GM15510 (cell line): ENCODE measurements at regions not wholly inside any gene's neighbourhood (a gene's known extent, or its start where the extent isn't known, plus 50 kb on each side); places are given as distances from the start of the nearest gene placed in this dataset.

Experiments
- POLR2A ChIP-seq: IDR thresholded peaks from 3 replicates; pipeline ENCODE4 v1.6.1; 2011; ENCODE audit warnings: borderline replicate concordance; ENCODE audit not compliant: insufficient read length; ENCODE audit errors: extremely low read depth

GRCh38 chr1:224541901-224542630 lies 74.1 kb upstream of the CNIH3 start:
- TF ChIP-seq POLR2A = no peak

- TF ChIP-seq POLR2A = no peak
These were observed 73.2 kb upstream of the CNIH3 start for GRCh38 chr1:224542783-224543440.

GRCh38 chr1:224543453-224543852 lies 72.7 kb upstream of the CNIH3 start:
- TF ChIP-seq POLR2A = no peak

- no peak for TF ChIP-seq POLR2A
These were observed 71.6 kb upstream of the CNIH3 start for GRCh38 chr1:224544346-224545110.

GRCh38 chr1:224545571-224545970 lies 70.5 kb upstream of the CNIH3 start:
- no peak for TF ChIP-seq POLR2A

GRCh38 chr1:224548676-224549075 lies 67.4 kb upstream of the CNIH3 start:
- TF ChIP-seq POLR2A = no peak

- no peak for TF ChIP-seq POLR2A
These were observed 62.1 kb upstream of the CNIH3 start for GRCh38 chr1:224554056-224554455.

- TF ChIP-seq POLR2A = no peak
These were observed 61.4 kb upstream of the CNIH3 start for GRCh38 chr1:224554620-224555259.

- no peak for TF ChIP-seq POLR2A
These were observed 57.2 kb upstream of the CNIH3 start for GRCh38 chr1:224558904-224559303.

- TF ChIP-seq POLR2A = no peak
These were observed 56.0 kb upstream of the CNIH3 start for GRCh38 chr1:224559981-224560728.

- TF ChIP-seq POLR2A = no peak
These were observed 52.5 kb upstream of the CNIH3 start for GRCh38 chr1:224563666-224564065.

- no peak for TF ChIP-seq POLR2A
These were observed 51.5 kb upstream of the CNIH3 start for GRCh38 chr1:224564454-224565084.

- no peak for TF ChIP-seq POLR2A
These were observed 50.9 kb upstream of the CNIH3 start for GRCh38 chr1:224565186-224565585.

GRCh38 chr1:224565611-224566406 lies 50.3 kb upstream of the CNIH3 start:
- no peak for TF ChIP-seq POLR2A
